Ovary (tissue), 7 donors: ENCODE measurements at regions not wholly inside any gene's neighbourhood (a gene's known extent, or its start where the extent isn't known, plus 50 kb on each side); places are given as distances from the start of the nearest gene placed in this dataset.

ENCODE experiments used
- DNase-seq, 5 donors: peaks; one replicate each; pipeline ENCODE4 v3.0.0-alpha.2; 2019 to 2020
- H3K27ac ChIP-seq, 2 donors: fragments of 200-600 bp; one replicate each; pipeline versions ENCODE4 v1.5.1 to v1.8.0; 2019 to 2022
- H3K27me3 ChIP-seq: fragments of 200-600 bp; one replicate; pipeline ENCODE4 v1.8.0; 2022
- H3K36me3 ChIP-seq: fragments of 200-600 bp; sonication (generic); one replicate; pipeline ENCODE4 v1.5.1; 2019
- H3K4me1 ChIP-seq: one replicate; pipeline ENCODE4 v1.8.1; 2013; ENCODE audit warnings: mild to moderate bottlenecking, moderate library complexity; ENCODE audit not compliant: insufficient read depth
- H3K4me3 ChIP-seq: fragments of 200-600 bp; sonication (generic); one replicate; pipeline ENCODE4 v1.5.1; 2017
- H3K9me3 ChIP-seq, 2 donors: fragments of 200-600 bp in 1 of 2; sonication (generic) in 1 of 2; one replicate each; pipeline versions ENCODE4 v1.5.1 to v1.8.1; 2013 to 2019; ENCODE audit warnings: mild to moderate bottlenecking in 1 of 2, moderate library complexity in 1 of 2
- CTCF ChIP-seq, 3 donors: fragments of 450-650 bp in 2 of 3; fragments of 200-600 bp in 1 of 3; IDR thresholded peaks; one replicate each; pipeline versions ENCODE4 v1.5.1 to v1.8.0; 2016 to 2022; ENCODE audit warnings: antibody characterized with exemption in 3 of 3, mild to moderate bottlenecking in 1 of 3
- EP300 ChIP-seq: sonication (generic); formaldehyde crosslinking; IDR thresholded peaks from one replicate; pipeline ENCODE4 v1.6.1; 2017; ENCODE audit warnings: antibody characterized with exemption
- POLR2A ChIP-seq: fragments of 450-650 bp; IDR thresholded peaks from one replicate; pipeline ENCODE4 v1.6.1; 2017; ENCODE audit warnings: antibody characterized with exemption, mild to moderate bottlenecking, moderate library complexity
- WGBS, 3 donors: extraction: QIAGEN DNeasy Blood & Tissue Kit in 1 of 3; methylation state at CpG; one replicate each; pipeline versions ENCODE4 v1.1.5 to v1.1.7; 2013 to 2017; 5-methylcytosine and 5-hydroxymethylcytosine counted together
- intact Hi-C, 4 donors: fragments of 100-400 bp; cut with DNase I; formaldehyde crosslinking; loops; one replicate each; pipeline versions ENCODE4 v1.11.0 to v1.15.1; 2022 to 2023
- donor health status: DM: no; HTN: no; CAD: no; lungs with moderate emphysema.
- donor health status: DM: no; HTN: no; CAD: no.
- donor health status: Bipolar disorder and iron deficiency.
- donor health status: DM: no; HTN: no; CAD: no.
- donor health status: DM: yes; HTN: yes; CAD: no.

GRCh38 chr11:116244439-116244838 lies 528.3 kb downstream of the BUD13 start:
- Histone ChIP-seq H3K9me3 (no peaks in the 10 kb centered on the region), H3K4me3 (no peak overlapping the region), H3K36me3 (no peaks in the 10 kb centered on the region), H3K4me1 (no peaks in the 10 kb centered on the region), H3K27ac (no peak overlapping the region), H3K27me3 (no peaks in the 10 kb centered on the region)
- no peak for DNase-seq
- no peak for TF ChIP-seq POLR2A
- TF ChIP-seq CTCF (IDR thresholded peaks at IDR 0.05): no peak
- TF ChIP-seq EP300: no peak
- WGBS, 3 donors: 19 to 27% (median 21%) methylated on average over 8 of the region's 8 CpGs
- intact Hi-C loops: no loop called here

DNA sequence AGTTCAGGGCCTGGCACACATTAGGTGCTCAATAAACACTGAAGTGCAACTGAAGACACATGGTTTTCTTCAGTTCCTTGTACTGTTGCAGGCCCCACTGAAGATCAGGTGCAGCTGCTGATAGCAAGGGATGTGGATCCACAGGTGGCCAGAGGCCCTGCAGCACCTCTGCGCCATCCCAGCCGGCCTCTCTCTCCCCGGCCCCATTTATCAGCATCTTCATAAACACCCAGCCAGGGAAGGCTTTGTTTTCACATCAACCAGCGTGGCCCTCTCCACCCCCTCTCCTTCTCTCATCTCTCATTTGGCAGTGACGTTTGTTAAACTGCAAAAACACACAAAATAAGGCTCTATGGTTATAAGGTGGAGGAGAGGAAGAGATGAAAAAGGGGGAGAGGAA lies 528.8 kb downstream of the BUD13 start:
- intact Hi-C loops: no loop called here
- WGBS, 3 donors: 23 to 58% (median 39%) methylated on average over 5 of the region's 5 CpGs
- DNase-seq: no peak
- Histone ChIP-seq H3K9me3 (no peaks in the 10 kb centered on the region), H3K27me3 (no peaks in the 10 kb centered on the region), H3K36me3 (no peaks in the 10 kb centered on the region), H3K4me1 (no peaks in the 10 kb centered on the region), H3K27ac (no peak overlapping the region), H3K4me3 (no peak overlapping the region)
- no peak for TF ChIP-seq EP300
- no peak for TF ChIP-seq CTCF (IDR thresholded peaks at IDR 0.05)
- no peak for TF ChIP-seq POLR2A

DNA sequence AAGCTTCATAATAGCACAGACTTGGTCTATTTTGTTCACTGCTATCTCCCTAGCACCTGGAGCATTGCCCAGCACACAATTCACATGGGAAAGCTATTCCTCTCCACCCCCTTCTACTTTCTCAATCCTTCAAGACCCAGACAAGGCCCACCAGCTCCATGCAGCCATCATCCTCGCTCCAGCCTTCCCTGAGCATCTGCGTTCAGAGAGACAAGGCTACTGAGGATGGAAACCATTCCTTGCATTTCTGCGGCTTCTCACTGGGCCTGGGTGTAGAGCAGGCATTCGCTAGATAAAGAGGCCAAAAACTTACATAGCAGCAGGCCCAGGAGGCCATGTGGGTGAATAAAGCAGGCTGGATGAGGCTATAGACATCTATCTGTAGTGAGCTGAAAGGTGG lies 530.8 kb downstream of the BUD13 start:
- Histone ChIP-seq H3K9me3 (no peaks in the 10 kb centered on the region), H3K27ac (no peak overlapping the region), H3K4me1 (no peaks in the 10 kb centered on the region), H3K27me3 (no peaks in the 10 kb centered on the region), H3K4me3 (no peak overlapping the region), H3K36me3 (no peaks in the 10 kb centered on the region)
- no peak for TF ChIP-seq EP300
- intact Hi-C loops: no loop called here
- no peak for DNase-seq
- 82 to 86% (median 85%) methylated on average over 4 of the region's 4 CpGs for WGBS, 3 donors

DNA sequence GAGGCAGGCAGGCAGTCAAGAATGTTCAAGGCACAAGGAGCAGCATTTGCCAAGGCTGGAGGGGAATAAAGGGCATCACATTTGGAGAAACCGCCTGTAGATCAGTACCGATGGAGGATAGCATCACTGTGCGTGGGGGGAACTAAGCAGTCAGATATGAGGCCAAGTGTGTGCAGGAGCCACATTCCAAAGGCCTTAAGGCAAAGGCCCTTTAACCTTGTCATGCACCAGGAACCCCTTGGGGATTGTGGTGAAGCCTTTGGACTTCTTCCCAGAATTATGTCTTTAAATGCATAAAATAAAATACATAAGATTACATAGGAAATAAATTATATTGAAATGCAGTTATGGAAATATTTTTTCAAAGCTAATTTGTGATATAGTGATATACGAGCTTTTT lies 532.1 kb downstream of the BUD13 start:
- TF ChIP-seq CTCF (IDR thresholded peaks at IDR 0.05) (no peak), EP300 (no peak), POLR2A (no peak)
- H3K27ac ChIP-seq: no peak overlapping the region

DNA sequence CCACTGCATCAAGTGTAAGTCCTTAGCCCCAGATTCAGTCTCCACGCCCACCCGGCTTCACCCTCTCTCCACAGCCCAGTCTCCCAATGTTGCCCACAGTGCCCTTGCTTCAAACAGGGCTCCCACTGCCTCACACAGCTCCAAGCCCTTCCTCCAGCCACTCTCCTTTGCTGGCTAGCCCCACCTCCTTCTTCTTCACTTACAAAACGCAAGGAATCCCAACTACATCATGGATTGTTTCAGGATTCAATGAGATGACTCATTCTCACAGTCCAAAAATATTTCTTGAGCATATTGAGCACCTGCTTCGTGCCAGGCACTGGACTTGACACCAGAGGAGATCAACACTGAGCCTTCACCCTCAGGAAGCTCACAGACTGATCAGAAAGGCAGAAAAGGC lies 533.5 kb downstream of the BUD13 start:
- intact Hi-C loops: no loop called here
- no peaks in the 10 kb centered on the region for H3K9me3 ChIP-seq
- TF ChIP-seq CTCF (IDR thresholded peaks at IDR 0.05) (no peak), POLR2A (no peak), EP300 (no peak)
- DNase-seq: no peak
- H3K27ac ChIP-seq: no peak overlapping the region
- 71 to 73% (median 71%) methylated on average over 4 of the region's 4 CpGs for WGBS, 3 donors
- no peak overlapping the region for H3K4me3 ChIP-seq
- H3K27me3 ChIP-seq: no peaks in the 10 kb centered on the region
- no peaks in the 10 kb centered on the region for H3K4me1 ChIP-seq
- H3K36me3 ChIP-seq: no peaks in the 10 kb centered on the region

More for the DNA sequence above, 532.1 kb downstream of the BUD13 start:
- H3K9me3 ChIP-seq: no peaks in the 10 kb centered on the region
- no peaks in the 10 kb centered on the region for H3K36me3 ChIP-seq
- DNase-seq: no peak
- H3K27me3 ChIP-seq: no peaks in the 10 kb centered on the region
- intact Hi-C loops: no loop called here
- H3K4me3 ChIP-seq: no peak overlapping the region
- WGBS, 3 donors: 40 to 48% (median 45%) methylated on average over 4 of the region's 4 CpGs
- H3K4me1 ChIP-seq: no peaks in the 10 kb centered on the region
